ENCODE measurements at regions not wholly inside any gene's neighbourhood (a gene's known extent, or its start where the extent isn't known, plus 50 kb on each side); places are given as distances from the start of the nearest gene placed in this dataset.

- TF ChIP-seq RFX5 (IDR thresholded peaks at IDR 0.05; ENCODE audit: borderline replicate concordance, low read depth, low read length) (no peak), BACH1 (IDR thresholded peaks at IDR 0.05; ENCODE audit: low read length) (no peak)
- TF ChIP-seq, protein P1, sequence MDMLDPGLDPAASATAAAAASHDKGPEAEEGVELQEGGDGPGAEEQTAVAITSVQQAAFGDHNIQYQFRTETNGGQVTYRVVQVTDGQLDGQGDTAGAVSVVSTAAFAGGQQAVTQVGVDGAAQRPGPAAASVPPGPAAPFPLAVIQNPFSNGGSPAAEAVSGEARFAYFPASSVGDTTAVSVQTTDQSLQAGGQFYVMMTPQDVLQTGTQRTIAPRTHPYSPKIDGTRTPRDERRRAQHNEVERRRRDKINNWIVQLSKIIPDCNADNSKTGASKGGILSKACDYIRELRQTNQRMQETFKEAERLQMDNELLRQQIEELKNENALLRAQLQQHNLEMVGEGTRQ (IDR thresholded peaks at IDR 0.05; ENCODE audit: low read length): no peak
Measured at GRCh38 chr20:10868299-10868698, 194.5 kb upstream of the JAG1 start (continued).

Data from H1 (cell line).